Urinary bladder (tissue), 3 donors: ENCODE measurements at regions not wholly inside any gene's neighbourhood (a gene's known extent, or its start where the extent isn't known, plus 50 kb on each side); places are given as distances from the start of the nearest gene placed in this dataset.
"Not testable (repeated sequence)": the region's sequence is repeated elsewhere in the genome, so short reads cannot be mapped to it uniquely, and the experiment has no call there.

Experiments
- DNase-seq: peaks from one replicate; pipeline ENCODE4 v3.0.0-alpha.2; 2015; ENCODE audit errors: extremely low spot score
- H3K27ac ChIP-seq: one replicate; pipeline ENCODE4 v1.5.1; 2013; ENCODE audit warnings: low read depth, mild to moderate bottlenecking, moderate library complexity
- H3K36me3 ChIP-seq: one replicate; pipeline ENCODE4 v1.6.1; 2013; ENCODE audit warnings: mild to moderate bottlenecking, moderate library complexity; ENCODE audit not compliant: insufficient read depth
- H3K4me1 ChIP-seq: one replicate; pipeline ENCODE4 v1.6.1; 2013; ENCODE audit warnings: mild to moderate bottlenecking, moderate library complexity; ENCODE audit not compliant: insufficient read depth
- H3K4me3 ChIP-seq: one replicate; pipeline ENCODE4 v1.5.1; 2013; ENCODE audit warnings: low read depth, low read length
- WGBS: extraction: QIAGEN DNeasy Blood & Tissue Kit; methylation state at CpG from one replicate; pipeline ENCODE4 v1.1.7; 2013; 5-methylcytosine and 5-hydroxymethylcytosine counted together
- donor health status: healthy with polysubstance abuse.
- donor health status: healthy.

- H3K36me3 ChIP-seq, DNase-seq, H3K4me1 ChIP-seq, H3K27ac ChIP-seq, H3K4me3 ChIP-seq: not testable (repeated sequence)
- WGBS = 95% methylated on average over 25 of the region's 32 CpGs
Measured at GRCh38 chr1:209129091-209129490, 454.4 kb upstream of the CAMK1G start.

- 77% methylated on average over 7 of the region's 7 CpGs for WGBS
- H3K36me3 ChIP-seq = no peaks in the 10 kb centered on the region
Measured at GRCh38 chr1:209130886-209131285, 452.6 kb upstream of the CAMK1G start.

GRCh38 chr1:209132736-209133467 lies 450.6 kb upstream of the CAMK1G start:
- no peak for DNase-seq
- H3K4me1 ChIP-seq = no peaks in the 10 kb centered on the region
- no peak overlapping the region for H3K27ac ChIP-seq
- WGBS = 72% methylated on average over 17 of the region's 17 CpGs
- H3K36me3 ChIP-seq = no peaks in the 10 kb centered on the region
- no peak overlapping the region for H3K4me3 ChIP-seq

More at GRCh38 chr1:209130886-209131285, 452.6 kb upstream of the CAMK1G start:
- H3K4me1 ChIP-seq = no peaks in the 10 kb centered on the region
- no peak overlapping the region for H3K27ac ChIP-seq
- no peak for DNase-seq
- H3K4me3 ChIP-seq = no peak overlapping the region

- no peak overlapping the region for H3K27ac ChIP-seq
- no peaks in the 10 kb centered on the region for H3K36me3 ChIP-seq
- no peaks in the 10 kb centered on the region for H3K4me1 ChIP-seq
- 81% methylated on average over 5 of the region's 5 CpGs for WGBS
- H3K4me3 ChIP-seq = no peak overlapping the region
- DNase-seq = no peak
Measured at GRCh38 chr1:209134001-209134400, 449.5 kb upstream of the CAMK1G start.

- H3K36me3 ChIP-seq = no peaks in the 10 kb centered on the region
- H3K4me1 ChIP-seq = no peaks in the 10 kb centered on the region
- no peak overlapping the region for H3K4me3 ChIP-seq
- DNase-seq = no peak
- 85% methylated on average over 1 of the region's 1 CpG for WGBS
- no peak overlapping the region for H3K27ac ChIP-seq
Measured at GRCh38 chr1:209143916-209144315, 439.6 kb upstream of the CAMK1G start.

- H3K36me3 ChIP-seq = no peaks in the 10 kb centered on the region
- WGBS = 19% methylated on average over 3 of the region's 3 CpGs
- H3K4me3 ChIP-seq = no peak overlapping the region
- no peak overlapping the region for H3K27ac ChIP-seq
- no peaks in the 10 kb centered on the region for H3K4me1 ChIP-seq
- DNase-seq = no peak
Measured at GRCh38 chr1:209150114-209150513, 433.4 kb upstream of the CAMK1G start.

- no peaks in the 10 kb centered on the region for H3K36me3 ChIP-seq
- whole genome bisulfite sequencing = 40% methylated on average over 1 of the region's 1 CpG
- H3K4me3 ChIP-seq = no peak overlapping the region
- no peak overlapping the region for H3K27ac ChIP-seq
- no peaks in the 10 kb centered on the region for H3K4me1 ChIP-seq
- DNase-seq = no peak
Measured at GRCh38 chr1:209153411-209153810, 430.1 kb upstream of the CAMK1G start.

- H3K4me3 ChIP-seq = no peak overlapping the region
- no peak for DNase-seq
- WGBS = 53% methylated on average over 1 of the region's 1 CpG
Measured at GRCh38 chr1:209154912-209155311, 428.6 kb upstream of the CAMK1G start.

GRCh38 chr1:209155546-209155945 lies 428.0 kb upstream of the CAMK1G start:
- no peak overlapping the region for H3K27ac ChIP-seq
- DNase-seq = no peak
- 52% methylated on average over 3 of the region's 3 CpGs for WGBS
- no peak overlapping the region for H3K4me3 ChIP-seq
- H3K36me3 ChIP-seq = no peaks in the 10 kb centered on the region
- H3K4me1 ChIP-seq = no peaks in the 10 kb centered on the region

More at GRCh38 chr1:209154912-209155311, 428.6 kb upstream of the CAMK1G start:
- H3K27ac ChIP-seq = no peak overlapping the region
- H3K36me3 ChIP-seq = no peaks in the 10 kb centered on the region
- no peaks in the 10 kb centered on the region for H3K4me1 ChIP-seq

- H3K27ac ChIP-seq = no peak overlapping the region
- DNase-seq = no peak
- no peaks in the 10 kb centered on the region for H3K36me3 ChIP-seq
- 93% methylated on average over 4 of the region's 4 CpGs for WGBS
- no peak overlapping the region for H3K4me3 ChIP-seq
- no peaks in the 10 kb centered on the region for H3K4me1 ChIP-seq
Measured at GRCh38 chr1:209156991-209157390, 426.5 kb upstream of the CAMK1G start.

- no peaks in the 10 kb centered on the region for H3K4me1 ChIP-seq
- no peak for DNase-seq
- no peaks in the 10 kb centered on the region for H3K36me3 ChIP-seq
- H3K4me3 ChIP-seq = no peak overlapping the region
- no peak overlapping the region for H3K27ac ChIP-seq
- WGBS = 70% methylated on average over 5 of the region's 5 CpGs
Measured at GRCh38 chr1:209157546-209158249, 425.8 kb upstream of the CAMK1G start.

GRCh38 chr1:209158851-209159250 lies 424.7 kb upstream of the CAMK1G start:
- no peak for DNase-seq
- H3K27ac ChIP-seq = no peak overlapping the region
- H3K4me3 ChIP-seq = no peak overlapping the region
- no peaks in the 10 kb centered on the region for H3K36me3 ChIP-seq
- WGBS = 90% methylated on average over 1 of the region's 1 CpG
- H3K4me1 ChIP-seq = no peaks in the 10 kb centered on the region

- Histone ChIP-seq H3K4me1 (no peaks in the 10 kb centered on the region), H3K27ac (no peak overlapping the region), H3K36me3 (no peaks in the 10 kb centered on the region), H3K4me3 (no peak overlapping the region)
- DNase-seq = no peak
- 36% methylated on average over 2 of the region's 2 CpGs for WGBS
Measured at GRCh38 chr1:209160230-209160629, 423.3 kb upstream of the CAMK1G start.

- H3K4me1 ChIP-seq = no peaks in the 10 kb centered on the region
- 44% methylated on average over 3 of the region's 3 CpGs for WGBS
- no peaks in the 10 kb centered on the region for H3K36me3 ChIP-seq
- H3K27ac ChIP-seq = no peak overlapping the region
- DNase-seq = no peak
- H3K4me3 ChIP-seq = no peak overlapping the region
Measured at GRCh38 chr1:209162651-209163050, 420.9 kb upstream of the CAMK1G start.
